D341Med (cell line): ENCODE measurements at regions not wholly inside any gene's neighbourhood (a gene's known extent, or its start where the extent isn't known, plus 50 kb on each side); places are given as distances from the start of the nearest gene placed in this dataset.
"Not testable (repeated sequence)": the region's sequence is repeated elsewhere in the genome, so short reads cannot be mapped to it uniquely, and the experiment has no call there.

Source experiments
- DNase-seq: peaks from one replicate; pipeline ENCODE4 v3.0.0; 2012; ENCODE audit warnings: low spot score

DNA sequence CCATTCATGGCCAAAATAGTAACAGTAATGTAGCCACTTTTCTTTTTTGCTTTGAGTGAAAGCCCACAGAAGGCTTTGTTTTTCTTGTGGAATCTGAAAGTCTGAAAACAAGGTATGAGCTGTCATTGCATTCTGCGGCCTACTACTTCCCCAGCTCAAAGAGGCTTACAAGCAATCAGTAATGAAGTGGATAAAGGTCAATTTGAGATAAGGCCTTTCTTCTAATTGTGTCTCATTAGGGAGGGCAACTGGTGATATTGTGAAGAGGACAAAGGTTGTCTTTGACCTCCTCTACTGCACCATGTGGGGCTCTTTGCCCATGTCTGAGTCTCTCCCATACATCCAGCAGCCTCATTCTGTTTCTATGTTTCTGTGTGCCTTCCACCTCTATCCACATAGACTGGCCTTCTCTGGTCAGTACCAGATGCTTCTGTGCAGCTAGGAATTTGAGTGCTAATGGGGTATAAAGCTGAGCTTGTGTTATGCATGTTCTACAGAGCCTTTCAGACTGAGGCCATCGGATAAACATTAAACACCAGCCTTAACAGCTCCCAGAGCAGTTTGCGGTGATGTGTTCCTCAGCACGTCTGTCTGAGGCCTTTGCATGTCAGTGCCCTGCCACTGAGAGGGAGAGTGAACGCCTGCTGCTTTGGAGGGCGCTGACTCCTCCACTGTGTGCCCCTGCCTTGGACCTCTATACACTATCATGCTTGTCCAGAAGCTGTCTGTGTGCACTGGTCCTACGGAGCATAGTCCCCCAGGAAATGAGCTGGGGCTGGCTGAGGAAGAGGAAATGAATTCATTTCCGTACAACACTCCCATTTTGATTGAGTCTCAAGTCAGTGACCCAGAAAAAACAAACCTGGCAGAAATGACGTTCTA lies 80.2 kb downstream of the SH2D1A start:
- DNase-seq = no peak

DNA sequence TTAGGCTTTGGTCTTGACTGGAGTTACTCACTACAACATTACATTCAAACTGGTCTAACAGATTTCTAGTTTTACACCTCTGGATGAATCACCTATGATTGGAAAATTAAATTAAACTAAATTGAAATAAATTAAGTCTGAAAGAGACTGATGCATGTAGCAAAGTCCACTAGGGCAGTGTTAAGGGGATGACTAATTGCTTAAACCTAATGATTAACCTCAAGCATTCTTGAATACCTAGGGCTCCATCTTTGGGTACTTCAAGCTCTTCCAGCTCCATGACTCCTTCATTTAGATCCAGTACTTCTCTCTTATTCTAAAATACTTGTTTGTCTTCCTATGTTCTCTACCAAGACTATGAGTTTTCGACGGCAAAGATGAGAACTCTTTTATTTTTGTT lies 86.8 kb downstream of the SH2D1A start:
- DNase-seq = no peak

DNA sequence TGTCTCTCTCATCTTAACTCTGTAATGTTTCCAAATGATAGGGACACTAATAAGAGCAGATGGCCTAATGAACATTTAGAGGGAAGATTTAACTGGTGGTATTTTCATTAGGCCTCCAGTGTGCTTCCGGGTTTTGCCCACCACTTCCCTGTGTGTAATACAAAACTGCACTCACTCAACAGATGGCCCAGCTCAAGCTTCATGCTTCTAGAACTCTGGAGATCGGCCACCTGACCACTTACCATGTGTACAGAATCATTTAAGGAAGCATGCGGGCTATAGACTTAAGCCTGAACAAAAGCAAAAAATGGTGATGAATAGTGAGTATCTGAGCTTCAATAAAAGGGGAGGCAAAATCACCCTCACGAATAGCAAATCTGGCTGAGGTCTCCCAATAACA lies 89.3 kb downstream of the SH2D1A start:
- DNase-seq = no peak

DNA sequence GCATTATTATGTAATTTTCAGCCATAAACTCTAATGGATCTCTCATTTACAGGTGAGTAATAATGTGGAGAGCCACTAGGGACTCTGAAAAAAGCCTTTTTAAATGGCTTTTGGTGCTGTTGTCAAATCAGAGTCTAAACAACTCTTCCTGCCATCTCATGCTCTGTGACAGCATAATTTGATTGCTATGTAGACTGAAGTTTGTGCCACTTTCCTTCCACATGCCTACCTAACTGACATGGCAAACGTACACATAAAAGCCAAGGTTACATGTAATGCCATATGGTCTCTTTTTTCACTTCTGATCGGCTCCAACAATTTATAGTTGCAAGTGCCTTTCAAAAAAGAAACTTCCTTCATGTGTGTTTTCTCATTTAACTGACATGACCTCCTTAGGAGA lies 94.3 kb downstream of the SH2D1A start:
- DNase-seq = no peak

DNA sequence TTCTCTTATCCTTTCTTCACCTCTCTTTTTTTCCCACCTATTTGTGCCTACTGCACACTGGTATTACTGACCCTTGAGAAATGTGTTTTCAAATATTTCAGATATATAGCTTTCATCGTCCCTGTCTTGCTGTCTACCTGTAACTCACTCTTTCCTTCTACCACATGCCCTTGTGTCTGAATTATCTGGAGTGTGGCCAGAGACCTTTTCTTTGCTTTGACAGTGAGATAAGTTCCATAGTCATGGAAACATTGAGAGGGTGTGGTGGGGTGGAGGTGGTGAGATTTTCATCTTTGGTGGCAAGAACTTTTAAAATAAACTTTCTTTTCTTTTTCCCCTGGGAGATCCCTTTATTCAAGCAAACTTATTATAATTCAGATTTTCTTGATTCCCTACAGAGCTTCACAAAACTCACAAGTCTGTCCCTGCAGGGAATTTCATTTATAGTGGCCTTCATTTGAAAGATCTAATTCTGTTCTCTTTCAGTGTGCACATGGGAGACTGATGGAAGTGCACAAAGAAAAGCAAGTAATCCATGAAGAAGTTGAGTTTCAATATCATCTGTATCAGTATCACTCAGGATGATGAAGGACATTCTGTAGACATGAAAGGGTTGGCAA lies 95.7 kb downstream of the SH2D1A start:
- no peak for DNase-seq

DNA sequence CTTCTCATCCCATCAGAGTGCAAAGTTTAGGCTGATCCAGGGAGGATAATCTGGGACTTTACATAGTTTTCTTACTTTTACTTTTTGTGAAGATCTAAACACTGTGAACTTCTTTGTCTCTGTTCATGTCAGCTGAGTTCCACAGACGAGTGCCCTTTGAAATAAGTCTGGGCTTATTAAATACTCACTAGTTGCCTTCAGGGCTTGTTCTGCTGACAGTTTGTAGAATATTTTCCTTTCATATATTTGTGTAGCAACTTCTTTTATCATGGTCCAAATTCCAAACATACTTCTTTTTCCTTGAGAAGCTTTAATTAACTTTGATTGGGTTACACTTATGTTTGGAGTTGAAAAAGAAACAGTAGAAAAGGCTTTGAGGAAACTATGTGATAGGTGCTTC lies 109.6 kb downstream of the SH2D1A start:
- DNase-seq = no peak

DNA sequence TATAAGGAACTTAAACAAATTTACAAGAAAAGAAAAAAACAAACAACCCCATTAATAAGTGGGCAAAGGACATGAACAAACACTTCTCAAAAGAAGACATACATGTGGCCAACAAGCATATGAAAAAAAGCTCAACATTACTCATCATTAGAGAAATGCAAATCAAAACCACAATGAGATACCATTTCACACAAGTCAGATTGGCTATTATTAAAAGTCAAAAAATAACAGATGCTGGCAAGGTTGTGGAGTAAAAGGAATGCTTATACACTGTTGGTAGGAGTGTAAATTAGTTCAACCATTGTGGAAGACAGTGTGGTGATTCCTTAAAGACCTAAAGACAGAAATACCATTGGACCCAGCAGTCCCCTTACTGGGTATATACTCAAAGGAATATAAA lies 113.5 kb downstream of the SH2D1A start:
- DNase-seq = not testable (repeated sequence)

DNA sequence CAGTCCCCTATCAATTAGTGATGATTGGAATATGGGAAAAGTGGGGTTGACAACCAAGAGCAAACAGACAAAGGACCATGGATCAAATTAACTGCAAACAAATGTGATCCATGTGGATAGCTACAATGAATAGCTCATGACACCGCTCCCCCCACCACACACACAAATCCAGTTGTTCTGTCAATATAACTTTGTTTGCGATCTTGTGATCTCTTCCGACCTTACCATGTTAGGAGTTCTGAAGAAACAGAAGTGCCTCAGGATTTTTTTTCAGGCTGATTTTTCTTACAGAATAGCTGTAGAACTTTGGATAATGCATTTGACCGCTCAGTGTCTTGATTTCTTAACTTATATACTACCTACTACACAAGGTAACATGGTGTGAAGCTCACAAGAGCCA lies 116.6 kb downstream of the SH2D1A start:
- no peak for DNase-seq

DNA sequence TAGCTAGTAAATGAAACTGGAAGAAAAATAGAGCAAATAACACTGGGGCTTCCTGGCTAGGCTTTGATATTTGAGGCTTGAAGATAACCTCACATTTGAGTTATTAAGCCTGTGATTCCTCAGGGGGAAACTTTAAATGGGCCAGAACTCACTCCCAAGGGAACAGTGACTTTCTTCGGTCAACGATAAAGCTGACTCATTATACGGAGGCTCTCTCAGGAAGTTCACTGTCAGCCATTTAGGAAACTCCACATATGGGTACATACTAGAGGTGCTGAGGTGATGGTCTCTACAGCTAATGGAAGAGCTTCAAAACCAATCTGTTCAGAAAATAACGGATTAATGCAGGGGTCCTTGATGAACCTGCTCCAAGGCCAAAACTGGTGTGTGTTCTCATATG lies 120.8 kb downstream of the SH2D1A start:
- no peak for DNase-seq

DNA sequence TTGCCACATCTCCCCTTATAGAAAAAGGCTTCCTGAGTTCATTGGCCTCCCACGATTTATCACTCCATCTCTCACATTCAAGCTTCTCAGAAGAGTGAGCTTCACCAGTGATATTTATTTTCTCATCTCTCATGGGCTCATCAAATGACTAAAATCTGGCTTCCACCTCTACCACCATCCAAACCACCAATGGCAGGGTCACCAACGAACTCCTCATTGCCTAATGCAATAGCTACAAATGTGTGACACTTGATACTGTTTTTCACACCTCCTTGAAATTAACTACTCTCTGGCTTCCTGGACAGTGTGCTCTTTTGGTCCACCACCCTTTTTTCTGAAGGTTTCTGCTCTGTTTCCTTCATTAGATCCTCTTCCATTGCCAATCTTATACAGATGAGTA lies 129.0 kb downstream of the SH2D1A start:
- no peak for DNase-seq

DNA sequence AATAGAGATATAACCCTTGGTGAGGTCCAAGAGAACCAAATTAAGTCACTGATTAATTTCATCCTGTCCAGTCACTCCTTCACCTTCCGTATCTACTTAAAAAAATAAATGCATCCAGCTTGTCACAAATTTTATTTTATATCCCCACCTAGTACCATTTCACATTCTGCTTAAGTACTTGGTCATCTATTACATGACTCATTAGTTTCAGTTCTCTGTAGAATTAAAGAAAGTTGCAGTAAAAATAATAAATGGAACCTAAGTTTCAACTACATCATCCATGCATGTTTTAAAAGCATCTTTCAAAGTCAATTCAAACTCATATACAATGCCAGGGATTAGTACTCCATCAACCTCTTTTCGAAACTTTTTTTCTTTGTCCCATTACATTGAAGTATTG lies 130.2 kb downstream of the SH2D1A start:
- no peak for DNase-seq

DNA sequence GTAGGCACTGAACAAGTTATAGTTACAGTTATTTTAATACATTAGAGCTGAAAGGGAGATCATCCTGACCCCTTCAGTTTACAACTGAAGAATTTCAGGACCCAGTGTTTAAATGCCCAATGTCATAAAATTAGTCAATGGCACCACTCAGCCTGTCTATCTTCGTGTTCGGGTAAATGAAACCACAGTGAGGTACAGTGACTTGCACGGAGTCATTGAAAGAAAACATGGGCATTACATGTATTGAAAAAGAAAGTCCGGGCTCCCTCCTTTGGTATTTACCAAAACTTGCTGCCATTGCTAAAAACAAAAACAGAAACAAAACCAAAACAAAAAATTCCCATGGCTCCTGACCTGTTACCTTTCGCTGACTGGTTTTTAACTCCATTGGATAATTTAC lies 131.7 kb downstream of the SH2D1A start:
- DNase-seq = no peak

DNA sequence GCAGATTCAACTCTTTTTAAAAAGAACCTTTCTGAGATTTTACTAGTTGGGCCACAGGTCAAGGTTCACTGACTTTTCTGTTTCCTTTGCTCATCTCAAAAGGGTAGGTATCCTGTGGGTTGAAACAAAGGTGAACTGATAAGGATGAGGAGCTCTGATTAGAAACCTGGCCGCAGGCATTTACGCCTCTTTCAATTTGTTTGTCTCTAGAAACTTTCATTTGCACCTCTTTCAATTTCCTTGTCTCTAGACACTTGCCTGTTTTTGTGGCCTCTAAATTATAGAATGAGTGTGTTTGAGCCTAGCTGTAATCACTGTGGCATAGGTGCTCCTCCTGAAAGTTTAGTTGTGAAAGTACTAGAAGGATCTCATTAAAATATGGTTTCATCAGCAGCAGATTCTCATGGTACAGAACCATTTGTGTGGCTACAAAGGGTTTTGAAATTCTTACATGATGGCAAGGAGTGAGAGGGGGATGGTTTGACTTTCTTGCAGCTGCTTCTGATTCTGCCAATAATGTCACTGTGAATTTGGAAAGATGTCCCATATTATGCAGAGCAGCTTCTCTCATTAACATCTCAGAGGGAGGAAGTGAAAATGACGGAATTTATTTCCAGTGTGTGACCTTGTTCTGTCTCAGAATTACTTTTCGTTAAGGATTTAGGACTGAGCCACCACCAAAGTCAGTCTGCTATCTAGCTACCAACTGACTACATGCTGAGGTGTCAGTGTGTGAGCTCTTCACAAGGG lies 142.2 kb downstream of the SH2D1A start:
- no peak for DNase-seq

DNA sequence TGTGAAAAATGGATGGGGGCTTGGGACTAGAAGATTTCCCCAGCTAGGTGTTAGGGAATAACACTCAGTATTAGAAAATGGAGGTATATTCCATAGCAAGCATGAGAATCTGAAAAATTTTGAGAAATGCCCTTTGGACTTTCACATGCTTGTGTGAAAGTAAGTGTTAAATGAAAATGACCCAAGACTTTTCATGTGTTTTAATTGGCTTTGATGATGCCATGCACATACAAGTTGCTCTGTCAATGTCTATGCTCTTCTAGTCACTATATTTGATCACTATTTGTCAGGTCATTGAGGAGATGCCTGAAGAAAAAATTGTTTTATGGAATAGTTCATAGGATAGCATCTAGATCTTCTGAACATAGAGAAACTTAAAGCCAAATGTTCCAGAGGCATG lies 147.6 kb downstream of the SH2D1A start:
- no peak for DNase-seq

DNA sequence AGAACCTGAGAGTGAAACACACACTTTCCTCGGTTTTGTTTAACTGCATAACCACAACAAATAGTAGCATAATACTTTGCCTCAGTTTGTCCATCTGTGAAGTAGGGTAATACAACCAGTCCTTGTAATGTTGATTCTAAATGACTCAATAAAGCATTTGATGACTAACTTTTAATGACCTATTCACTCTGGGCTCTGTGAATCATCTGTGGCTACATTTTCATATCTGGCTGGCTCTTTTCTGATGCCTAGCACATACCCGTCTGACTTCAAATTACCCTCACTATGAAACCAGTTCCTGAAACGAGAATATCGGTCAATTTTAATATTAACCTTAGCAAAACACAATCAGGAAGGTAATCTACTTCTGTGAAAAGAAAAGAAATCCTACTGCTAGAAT lies 151.0 kb downstream of the SH2D1A start:
- no peak for DNase-seq

DNA sequence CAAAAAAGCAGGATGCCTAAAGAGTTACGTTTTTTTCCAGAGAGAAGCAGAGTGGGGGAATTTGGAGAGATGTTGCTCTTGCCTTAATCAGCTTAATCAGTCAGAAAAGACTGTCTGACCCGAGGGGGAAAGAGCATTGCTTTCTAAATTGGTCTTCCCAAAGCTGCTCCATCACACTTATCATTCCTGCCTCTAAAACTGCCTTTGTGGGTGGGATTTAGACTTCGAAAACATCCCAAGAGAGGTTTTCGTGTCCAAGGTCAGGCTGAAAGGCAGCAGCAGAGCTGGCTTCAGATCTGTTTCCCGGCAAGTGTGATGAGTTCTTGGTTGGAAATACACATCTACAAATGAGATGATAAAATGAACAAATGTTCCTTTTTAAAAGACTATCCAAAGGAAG lies 155.2 kb downstream of the SH2D1A start:
- no peak for DNase-seq

DNA sequence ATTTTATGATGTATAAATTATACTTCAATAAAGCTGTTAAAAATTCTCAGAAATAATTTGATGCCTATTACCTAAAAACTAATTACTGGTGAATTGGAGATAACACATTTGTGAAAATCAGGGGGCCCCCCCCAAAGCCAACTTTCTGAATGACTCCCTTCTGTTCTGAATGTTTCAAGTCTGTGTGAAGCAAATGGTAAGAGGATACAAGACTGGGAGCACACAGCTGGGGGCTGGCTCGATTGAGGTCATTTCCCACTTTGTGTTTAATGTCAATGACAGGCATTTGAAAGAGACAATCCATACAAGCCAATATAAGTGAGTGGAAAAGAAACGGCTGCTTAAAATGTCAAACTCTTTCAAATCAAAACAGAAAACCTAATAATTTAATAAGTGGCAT lies 155.8 kb downstream of the SH2D1A start:
- DNase-seq = no peak

DNA sequence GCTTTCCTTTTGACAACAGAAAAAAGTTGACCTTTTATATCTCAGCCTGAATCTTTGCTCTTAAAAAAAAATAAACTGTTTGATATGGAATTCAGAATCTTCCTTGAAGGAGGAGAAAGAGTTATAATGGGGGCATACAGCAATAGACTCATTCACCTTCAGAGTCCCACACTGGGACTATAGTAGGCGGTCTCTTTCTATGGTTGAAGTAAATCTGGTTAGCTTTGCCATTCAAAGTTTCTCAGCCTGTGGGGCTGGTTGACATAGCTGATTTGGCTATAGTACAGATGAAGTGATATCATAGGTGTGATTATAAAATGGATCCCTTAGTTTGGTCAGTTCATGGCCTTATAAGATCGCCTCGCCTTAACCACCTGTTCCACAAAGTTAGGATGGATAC lies 156.2 kb downstream of the SH2D1A start:
- DNase-seq = no peak

DNA sequence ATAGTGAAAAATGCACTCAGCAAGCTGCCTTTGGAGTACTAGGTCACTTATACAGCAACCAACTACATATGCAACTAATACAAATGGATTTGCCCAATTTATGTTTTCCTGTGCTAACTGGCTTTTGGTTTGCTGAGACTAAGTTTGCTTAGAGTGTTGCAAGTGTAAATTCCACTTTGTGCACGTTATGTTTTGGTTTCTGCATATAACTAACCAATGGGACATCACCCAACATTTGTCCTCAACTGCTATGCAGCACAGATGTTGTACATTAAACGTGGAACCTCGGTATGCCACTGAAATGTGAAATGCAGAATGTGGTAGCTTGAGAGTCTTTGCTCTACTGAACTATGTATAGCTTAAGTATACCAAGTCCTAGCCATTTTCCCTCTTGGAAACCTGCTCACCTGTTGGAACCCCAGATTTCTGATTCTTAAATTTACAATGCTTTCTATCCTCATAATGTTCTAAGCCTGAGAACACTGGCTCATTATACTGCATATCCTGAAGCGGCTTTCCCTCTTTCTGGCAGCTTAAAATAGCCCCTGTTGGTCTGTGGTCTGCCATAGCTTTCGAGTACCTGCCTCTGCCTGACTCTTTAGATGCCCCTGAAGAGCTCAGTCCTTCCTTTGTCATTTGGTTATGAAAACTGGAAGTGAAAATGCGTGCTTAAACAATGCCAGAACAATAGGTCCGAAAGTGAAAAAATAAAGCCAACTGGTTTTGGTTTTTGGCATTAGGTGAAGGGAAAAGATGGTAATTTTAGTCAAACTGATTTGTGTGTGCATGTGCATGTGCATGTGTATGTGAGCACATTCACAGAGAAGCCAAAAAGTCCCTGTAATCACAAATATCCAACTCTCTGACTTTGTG lies 158.0 kb downstream of the SH2D1A start:
- no peak for DNase-seq

DNA sequence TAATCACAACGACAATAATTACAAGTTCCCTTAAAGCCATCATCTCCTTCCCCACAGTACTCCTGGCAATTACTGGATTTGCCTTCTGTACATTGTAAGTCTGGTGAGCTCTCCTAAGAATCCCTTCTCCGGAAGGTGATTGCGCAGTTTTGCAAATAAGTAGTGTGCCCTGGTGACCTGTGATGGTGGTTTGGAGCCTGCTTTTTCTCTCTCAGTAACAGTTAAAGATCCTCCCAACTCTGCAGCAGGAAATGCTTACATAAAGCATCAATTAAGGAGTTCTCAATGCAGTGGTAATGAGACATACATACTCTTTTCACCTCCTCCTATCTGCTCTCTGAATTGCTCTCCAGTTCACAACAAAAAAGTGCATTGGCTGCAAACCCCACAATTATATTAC lies 159.7 kb downstream of the SH2D1A start:
- DNase-seq = no peak

DNA sequence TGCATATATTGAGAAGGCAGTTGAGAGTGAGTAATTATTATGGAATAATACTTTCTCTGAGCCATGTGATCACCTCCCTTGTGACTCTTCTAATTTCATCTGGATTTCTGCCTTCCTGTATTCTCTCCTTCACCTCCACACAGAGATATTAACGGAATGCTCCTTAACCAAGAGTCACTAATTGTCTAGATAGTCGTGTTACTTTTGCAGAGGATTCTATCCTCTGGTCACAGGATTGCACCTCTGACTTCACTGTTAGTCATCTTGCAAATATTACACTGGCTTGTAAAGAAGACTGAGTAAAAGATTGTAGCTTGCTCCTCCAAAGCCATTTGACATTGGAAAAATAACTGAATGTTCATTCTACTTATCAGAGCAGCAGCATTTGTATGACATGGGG lies 160.9 kb downstream of the SH2D1A start:
- no peak for DNase-seq

DNA sequence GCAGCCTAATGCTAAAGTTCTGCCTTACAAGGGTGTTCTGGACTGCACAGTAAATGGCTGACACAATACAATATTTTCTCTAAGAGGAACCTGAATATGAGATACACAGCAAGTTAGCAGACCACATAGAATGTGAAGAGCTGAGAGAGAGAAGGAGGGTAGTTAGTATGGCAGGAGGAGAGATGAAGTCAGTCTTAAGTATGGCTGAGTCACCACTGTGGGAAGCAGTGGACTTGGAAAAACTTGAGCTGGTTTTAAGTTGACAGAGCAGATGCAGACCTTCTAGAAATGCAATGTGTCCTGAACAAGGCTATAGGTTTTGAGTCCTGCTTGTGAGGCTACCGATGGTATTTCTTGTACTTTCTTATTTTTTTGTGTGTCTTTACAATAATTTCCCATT lies 172.5 kb downstream of the SH2D1A start:
- no peak for DNase-seq
